ENCODE measurements at regions not wholly inside any gene's neighbourhood (a gene's known extent, or its start where the extent isn't known, plus 50 kb on each side); places are given as distances from the start of the nearest gene placed in this dataset.
A peak's percentile ranks its signal among the peaks of the same experiment; 100 is the strongest.

DNA sequence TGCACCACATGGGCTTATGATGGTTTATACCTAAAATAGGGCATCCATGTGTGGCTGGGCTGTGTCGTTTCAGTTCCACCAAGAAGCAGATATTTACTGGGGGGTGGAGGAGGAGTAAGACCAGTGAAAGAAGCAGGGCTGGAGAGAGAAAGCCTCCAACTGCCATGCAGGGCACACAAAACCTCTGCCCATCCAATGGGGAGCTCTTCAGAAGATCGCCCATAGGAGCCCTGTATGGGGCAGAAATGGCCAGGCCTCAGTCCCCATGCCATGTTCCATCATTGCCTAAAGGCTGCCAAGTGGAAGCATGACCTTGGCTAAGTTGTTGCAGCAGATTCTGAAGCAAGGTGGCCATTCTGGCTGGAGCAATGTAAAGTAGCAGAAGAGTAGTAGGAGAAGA is 277.0 kb downstream of the MEX3B start:
- DNase-seq: no peak

- DNase-seq: no peak
Observed at GRCh38 chr15:81766829-81767475, 278.9 kb downstream of the MEX3B start.

DNA sequence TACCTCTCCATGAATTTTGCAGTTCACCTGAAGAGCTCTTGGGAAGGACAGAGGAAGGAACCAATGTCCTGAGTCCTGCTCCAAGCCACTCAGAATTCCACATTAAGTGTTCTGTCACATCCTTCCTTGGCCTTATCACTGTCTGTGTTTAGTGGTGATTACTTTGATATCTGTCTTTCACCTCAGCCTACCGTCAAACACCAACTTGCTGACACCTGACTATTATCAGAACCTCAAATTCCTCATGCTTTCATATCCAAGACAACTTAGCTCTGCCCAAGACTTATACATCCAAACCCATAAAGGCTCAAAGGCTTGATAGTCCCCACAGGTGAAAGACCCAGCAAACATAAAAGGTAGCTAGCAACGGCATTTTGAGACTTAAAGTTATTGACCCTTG is 280.0 kb downstream of the MEX3B start:
- no peak for DNase-seq

DNA sequence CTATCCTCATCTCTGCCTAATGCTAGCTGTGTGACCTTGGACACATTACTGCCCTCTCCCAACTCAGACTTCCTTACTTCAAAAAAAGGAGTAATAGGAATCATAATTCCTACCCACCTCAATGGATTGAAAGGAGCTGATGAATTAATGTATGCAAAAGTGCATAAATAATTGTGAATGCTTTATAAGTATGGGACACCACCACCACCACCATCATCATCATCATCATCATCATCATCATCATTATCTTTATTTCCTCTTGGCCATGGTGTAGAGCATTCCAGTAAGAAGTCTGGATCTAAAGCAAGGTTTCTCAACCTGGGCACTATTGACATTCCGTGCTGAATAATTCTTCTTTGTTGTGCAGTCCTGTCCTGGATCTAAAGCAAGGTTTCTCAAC is 282.5 kb downstream of the MEX3B start:
- no peak for DNase-seq

- DNase-seq: no peak
Observed at GRCh38 chr15:81760686-81761085, 285.1 kb downstream of the MEX3B start.

- no peak for DNase-seq
Observed at GRCh38 chr15:81758818-81759284, 287.0 kb downstream of the MEX3B start.

- no peak for DNase-seq
Observed at GRCh38 chr15:81755626-81756025, 290.2 kb downstream of the MEX3B start.

- DNase-seq: no peak
Observed at GRCh38 chr15:81754078-81754477, 291.7 kb downstream of the MEX3B start.

DNA sequence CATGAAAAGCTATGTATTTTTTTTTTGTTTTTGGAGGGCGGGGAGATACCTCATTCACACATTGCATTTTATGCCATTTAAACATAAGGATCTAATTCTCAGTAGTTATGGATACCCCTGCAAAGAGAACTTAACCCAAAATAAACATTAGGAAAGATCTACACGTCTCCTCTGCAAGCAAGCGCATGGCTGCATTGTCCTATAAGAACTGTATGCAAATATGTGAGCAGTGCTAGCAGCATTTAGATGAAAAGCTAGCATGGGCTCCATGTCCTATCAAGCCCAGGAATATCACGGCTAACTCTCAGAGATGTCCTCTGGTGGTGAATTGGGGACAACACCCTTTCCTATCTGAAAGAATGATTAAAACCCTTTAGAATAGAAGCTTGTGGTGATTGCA is 292.8 kb downstream of the MEX3B start:
- DNase-seq: peak; percentile 94

- DNase-seq: peak; percentile 93
Observed at GRCh38 chr15:81752546-81752942, 293.3 kb downstream of the MEX3B start.

- DNase-seq: peak; percentile 45
Observed at GRCh38 chr15:81751816-81752545, 293.8 kb downstream of the MEX3B start.

GRCh38 chr15:81751256-81751655 is 294.6 kb downstream of the MEX3B start:
- no peak for DNase-seq

- DNase-seq: no peak
Observed at GRCh38 chr15:81749716-81750375, 296.0 kb downstream of the MEX3B start.

DNA sequence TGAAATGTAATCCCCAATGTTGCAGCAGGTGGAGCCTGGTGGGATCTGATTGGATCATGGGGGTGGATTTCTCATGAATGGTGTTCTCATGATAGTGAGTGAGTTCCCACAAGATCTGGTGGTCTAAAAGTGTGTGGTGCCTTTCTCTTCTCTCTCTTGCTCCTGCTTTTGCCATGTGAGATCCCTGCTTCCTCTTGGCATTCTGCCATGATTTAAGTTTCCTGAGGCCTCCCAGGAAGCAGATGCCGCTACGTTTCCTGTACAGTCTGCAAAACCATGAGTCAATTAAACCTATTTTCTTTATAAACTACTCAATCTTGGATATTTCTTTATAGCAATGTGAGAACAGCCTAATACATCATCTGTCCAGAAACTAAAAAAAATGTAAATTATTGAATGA is 298.3 kb downstream of the MEX3B start:
- DNase-seq: no peak

GRCh38 chr15:81747026-81747425 is 298.8 kb downstream of the MEX3B start:
- DNase-seq: no peak

DNA sequence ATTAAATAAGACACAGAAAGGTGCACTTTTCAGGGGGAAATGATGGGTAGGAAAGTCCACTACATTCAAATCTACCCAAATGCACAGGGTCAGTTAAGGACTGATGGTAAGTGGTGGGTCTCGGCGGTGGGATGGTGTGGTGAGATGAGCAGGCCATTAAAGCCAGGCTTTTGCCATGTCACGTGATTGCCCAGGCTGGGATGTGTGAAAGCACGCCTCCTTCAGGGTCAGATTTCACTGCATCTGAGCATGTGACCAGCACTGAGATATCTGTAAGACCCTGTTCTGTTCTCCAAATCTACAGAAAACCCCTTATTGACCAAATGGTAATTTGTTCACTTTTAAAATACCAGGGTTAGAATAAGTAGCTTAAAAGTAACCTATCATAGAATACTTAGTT is 301.5 kb downstream of the MEX3B start:
- no peak for DNase-seq

GRCh38 chr15:81740416-81740815 is 305.4 kb downstream of the MEX3B start:
- no peak for DNase-seq

- peak; percentile 36 for DNase-seq
Observed at GRCh38 chr15:81729340-81729739, 316.5 kb downstream of the MEX3B start.

GRCh38 chr15:81728726-81729125 is 317.1 kb downstream of the MEX3B start:
- DNase-seq: peak; percentile 63

DNA sequence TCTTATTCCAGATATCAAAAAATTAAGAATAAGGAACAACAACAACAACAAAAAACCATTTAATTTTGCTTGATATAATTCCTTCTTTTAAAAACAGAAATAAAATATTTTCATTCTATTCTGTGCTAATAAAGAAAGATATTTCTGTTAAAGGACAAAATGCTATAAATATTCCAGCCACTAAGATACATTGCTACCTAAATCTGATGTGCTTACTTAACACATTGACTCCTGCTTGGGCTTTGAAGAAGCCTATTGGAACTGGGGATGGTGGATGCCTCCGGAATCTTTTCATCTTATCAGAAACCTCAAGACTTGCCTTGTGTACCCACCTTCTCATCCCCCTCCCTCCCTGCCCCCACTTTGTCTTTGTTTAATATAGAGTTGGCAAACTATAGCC is 320.2 kb downstream of the MEX3B start:
- no peak for DNase-seq

DNA sequence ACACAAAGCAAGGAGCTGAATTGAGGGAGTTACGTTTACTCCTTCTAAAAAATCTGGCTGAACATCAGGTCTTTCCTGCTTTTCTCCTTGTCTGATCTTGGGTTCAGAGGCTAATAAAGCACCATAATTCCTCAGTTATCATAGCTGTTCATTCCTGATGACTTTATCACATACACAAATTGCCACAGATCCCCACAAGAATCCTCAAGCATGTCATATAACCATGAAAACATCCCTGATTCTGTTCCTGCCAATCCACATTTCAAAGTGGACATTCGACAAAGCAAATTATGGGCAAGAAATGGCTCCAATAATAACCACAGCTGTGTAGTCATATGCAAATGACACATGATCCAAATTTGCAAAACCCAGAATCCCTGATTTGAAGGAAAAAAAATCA is 321.3 kb downstream of the MEX3B start:
- DNase-seq: no peak

DNA sequence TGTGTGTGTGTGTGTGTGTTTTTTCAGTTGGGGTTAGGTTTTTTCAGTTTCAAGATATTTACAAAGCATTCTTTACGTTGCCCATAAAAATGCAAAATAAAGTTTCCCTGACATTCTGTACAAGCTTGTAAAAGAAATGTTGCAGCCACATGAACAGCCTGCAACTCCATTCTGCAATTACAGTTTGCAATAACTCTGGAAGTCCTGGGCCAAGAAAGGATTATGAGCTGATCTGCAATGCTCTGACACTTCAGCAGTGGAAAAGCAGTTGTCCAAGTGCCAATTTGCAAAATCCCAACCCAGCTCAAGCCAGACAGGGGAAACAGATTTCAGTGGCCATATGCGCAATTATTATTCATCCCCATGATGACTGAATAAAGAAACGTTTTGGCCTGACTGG is 322.1 kb downstream of the MEX3B start:
- DNase-seq: peak; percentile 98

- peak; percentile 92 for DNase-seq
Observed at GRCh38 chr15:81723113-81723651, 322.6 kb downstream of the MEX3B start.

Measured in skin of body (tissue), 1 donor.